GM19463 (cell line): ENCODE measurements at regions not wholly inside any gene's neighbourhood (a gene's known extent, or its start where the extent isn't known, plus 50 kb on each side); places are given as distances from the start of the nearest gene placed in this dataset.

Experiments
- ATAC-seq: cut with Tn5 transposase; IDR thresholded peaks from one replicate; pipeline ENCODE4 v1.9.1; 2021; ENCODE audit warnings: mild to moderate bottlenecking, moderate library complexity; ENCODE audit not compliant: unreplicated experiment

DNA sequence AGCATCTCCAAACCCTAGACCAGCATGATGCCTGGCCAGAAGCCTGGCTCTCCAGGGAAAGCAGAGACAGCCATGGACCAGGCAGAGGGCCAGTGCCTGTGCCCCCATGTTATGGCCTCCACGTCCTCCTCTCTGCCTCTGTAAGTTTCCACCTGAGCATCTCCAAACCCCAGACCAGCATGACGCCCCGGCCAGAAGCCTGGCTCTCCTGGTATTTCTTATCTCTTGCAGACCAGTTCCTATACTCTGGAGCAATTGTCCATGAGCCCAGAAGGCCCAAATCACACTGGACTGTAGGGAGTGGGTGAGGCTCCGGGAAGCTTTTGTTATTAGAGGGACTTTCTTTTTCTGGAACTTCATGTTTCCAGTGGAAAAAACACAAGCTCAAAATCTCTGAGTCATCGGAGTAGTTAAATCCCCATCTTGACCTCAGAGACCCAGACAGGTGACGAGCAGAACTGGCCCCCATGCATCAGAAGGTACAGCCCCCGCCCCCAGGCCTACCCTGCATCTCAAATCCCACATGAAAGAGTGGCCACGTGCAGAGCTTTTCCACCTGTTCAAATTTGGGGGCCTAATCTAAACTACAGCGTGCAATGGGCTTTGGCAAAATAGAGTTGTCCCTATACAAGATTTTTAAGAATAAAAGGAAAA, 110.2 kb upstream of the FOXQ1 start:
- ATAC-seq: no peak

DNA sequence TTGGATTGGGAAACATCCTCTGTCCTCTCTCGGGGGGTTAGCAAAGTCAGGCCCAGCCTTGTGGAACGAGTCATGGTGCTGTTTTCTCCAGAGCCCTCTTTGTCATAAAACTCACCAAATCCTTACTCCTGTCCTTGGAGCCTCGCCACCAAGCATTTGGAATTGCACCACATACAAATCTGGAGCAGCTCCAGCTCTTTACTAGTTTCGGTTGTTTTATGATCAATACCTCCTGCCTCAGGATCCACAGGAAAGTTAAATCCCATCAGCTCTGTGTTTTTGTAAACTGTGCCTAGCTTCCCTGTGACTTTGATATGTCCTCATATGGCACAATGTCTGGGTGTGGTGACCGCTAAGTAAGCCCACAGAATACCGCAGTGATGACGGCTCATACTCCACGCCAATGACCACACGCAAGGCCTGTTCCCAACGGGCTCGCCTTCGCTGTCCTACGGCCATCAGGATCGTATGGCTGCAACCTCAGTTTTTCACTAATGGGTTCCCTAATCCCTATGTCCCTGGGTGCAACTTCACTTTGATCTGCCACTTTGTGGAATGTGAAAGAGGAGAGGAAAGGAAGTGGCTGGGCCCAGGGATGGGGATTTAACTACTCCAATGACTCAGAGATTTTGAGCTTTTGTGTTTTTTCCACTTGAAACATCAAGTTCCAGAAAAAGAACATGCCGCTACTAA, 111.3 kb upstream of the FOXQ1 start:
- ATAC-seq: no peak

- ATAC-seq: no peak
These were observed 111.9 kb upstream of the FOXQ1 start for GRCh38 chr6:1200081-1200408.

DNA sequence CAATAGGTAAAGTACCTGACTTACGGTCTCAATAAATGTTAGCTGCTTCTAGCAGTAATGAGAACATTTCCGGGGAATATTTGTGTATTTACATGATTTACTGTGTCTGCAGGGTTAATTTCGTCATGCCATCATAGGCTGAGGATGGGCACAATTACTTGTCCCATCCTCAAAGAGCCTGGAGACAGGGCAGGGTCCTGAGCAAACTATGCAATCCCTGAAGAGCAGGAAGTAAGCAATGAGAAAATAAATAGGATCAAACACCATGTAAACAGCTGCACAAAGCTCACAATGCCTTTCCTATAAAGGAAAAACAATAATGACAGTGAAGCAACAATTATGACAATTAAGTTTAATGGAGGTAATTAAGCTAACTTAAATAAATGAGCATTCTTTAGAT, 114.6 kb upstream of the FOXQ1 start:
- no peak for ATAC-seq

DNA sequence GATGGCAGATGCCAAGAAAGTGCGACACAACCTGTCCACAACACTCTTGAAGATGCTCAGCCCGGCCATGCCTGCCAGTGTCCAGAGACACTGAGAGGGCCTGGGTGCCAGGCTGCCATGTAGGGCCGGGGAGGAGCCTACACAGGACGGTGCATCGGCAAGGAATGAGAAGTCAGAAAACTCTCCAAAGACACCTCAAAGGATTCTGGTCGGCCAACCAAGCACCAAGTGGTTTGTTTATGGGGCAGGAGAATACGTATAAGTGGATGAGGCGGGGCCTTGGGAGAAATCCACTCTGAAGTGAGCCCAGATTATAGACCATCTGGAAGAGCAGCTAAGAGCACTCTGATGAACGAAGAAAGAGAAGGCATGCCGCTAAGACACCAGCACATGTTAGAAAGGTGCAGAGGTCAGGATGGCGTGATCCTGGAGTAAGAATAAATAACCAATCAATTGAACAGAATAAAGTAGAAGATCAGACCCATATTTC, 120.7 kb upstream of the FOXQ1 start:
- ATAC-seq: no peak

GRCh38 chr6:1190366-1190765, 121.5 kb upstream of the FOXQ1 start:
- no peak for ATAC-seq

GRCh38 chr6:1188199-1188598, 123.7 kb upstream of the FOXQ1 start:
- ATAC-seq: no peak

- no peak for ATAC-seq
These were observed 124.4 kb upstream of the FOXQ1 start for GRCh38 chr6:1187293-1188131.

DNA sequence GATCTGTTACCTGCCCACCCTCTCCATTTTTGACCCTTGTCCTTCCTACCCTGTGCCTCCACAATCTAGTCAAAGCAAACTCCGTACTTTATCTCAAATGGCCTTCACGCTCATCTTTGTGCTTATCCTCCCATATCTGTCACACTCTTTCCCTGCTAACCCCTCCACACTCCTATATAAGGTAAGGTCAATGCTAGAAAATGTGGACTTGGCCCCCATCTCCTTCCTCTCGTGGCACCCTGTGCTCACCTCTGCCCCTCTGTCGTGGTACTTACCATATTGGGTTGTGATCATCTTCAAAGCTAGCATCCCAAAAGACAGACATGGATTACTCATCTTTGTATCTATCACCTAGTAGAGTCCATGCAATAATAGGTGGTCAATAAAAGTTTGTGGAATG, 127.6 kb upstream of the FOXQ1 start:
- ATAC-seq: no peak

- ATAC-seq: no peak
These were observed 129.0 kb upstream of the FOXQ1 start for GRCh38 chr6:1182722-1183521.

DNA sequence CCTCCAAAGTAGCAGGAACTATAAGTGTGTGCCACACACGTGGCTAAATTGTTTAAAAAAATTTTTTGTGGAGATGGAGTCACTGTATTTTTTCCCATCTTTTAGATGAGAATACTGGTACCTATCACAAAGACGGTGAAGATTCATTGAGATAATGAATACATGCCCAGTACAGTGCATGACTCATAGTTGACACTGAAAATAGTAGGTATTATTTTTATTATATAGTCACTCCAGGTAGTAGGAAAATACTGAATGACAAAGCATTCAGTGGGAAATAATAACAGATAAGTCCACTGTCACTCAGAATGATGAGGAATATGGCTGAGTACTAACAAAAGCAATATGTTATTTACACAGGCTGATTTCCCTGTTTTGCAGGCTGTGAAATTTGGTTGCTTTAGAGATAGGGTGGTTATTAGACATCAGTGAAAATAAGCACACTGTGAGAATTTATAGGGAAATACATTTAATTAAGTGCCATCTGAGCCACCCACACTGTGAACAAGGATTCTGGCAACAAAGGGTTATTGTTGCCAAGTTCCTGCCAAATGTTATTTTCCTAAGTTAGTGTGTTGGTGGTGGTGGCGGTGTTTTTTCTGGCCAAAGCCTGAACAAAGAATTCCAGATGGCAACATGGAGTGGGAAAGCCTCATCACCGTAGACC, 129.8 kb upstream of the FOXQ1 start:
- no peak for ATAC-seq

DNA sequence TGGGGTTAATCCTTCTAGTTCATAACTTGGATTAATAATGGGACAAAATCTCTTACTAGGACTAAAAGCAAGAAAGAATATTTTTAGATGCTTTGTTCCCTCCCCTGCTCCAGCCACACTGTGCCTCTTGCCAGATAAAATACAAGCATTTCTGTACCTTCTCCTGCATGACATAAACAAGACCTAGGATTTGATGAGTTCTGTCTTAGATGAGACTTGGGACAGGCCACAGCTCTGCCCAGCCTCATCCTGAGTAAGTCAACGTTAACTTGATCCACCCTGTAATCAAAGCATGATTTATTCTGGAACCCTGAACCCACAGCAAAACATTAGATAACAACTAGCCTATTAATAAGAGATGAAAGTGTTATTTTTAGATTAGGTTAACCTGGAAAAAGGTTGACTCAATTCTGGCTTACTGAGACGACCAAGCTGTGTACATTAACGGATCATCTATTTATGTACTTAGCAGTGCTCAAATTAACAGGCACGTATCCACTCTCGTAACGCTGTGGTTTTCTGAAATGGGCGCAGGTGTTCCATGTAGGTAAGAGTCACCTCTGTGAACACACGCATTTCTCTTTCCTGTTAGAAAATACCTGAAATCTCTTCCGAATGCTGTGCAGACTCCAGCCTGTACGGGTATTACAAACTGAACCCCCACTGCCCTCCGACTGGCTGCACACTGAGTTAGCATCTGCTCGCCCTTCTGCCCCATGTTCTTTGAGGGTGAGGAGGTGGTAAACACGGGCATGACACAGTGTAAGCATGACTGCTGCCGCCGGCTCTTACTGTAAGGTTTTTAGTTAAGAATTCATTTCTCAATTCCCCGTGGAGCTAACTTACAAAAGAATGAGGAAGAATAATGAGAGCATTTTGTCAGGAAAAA, 132.1 kb upstream of the FOXQ1 start:
- no peak for ATAC-seq

- ATAC-seq: no peak
These were observed 133.3 kb upstream of the FOXQ1 start for GRCh38 chr6:1178590-1178989.

- no peak for ATAC-seq
These were observed 135.3 kb upstream of the FOXQ1 start for GRCh38 chr6:1176567-1176966.

- ATAC-seq: no peak
These were observed 136.0 kb upstream of the FOXQ1 start for GRCh38 chr6:1175877-1176276.

- ATAC-seq: no peak
These were observed 141.1 kb upstream of the FOXQ1 start for GRCh38 chr6:1170794-1171193.

- ATAC-seq: no peak
These were observed 147.3 kb upstream of the FOXQ1 start for GRCh38 chr6:1164600-1164999.

DNA sequence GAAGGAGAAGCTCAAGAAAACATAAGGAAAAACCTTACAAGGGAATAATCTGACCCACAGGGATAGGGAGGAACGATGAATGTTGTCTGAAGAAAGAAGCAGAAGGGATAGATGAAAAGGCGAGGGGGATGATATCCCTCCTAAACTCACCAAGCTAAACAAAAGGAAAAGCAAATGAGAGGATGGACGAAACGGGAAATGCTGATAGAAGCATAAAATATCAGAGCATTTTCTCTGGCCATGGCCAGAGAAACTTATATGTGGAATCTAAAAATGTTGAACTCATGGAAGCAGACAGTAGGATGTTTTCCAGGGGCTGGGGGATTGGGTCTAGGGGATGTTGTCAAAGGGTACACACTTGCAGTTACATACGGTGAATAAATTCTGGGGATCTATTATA, 148.4 kb upstream of the FOXQ1 start:
- ATAC-seq: no peak
